Hindlimb muscle (tissue), 1 donor: ENCODE measurements at regions not wholly inside any gene's neighbourhood (a gene's known extent, or its start where the extent isn't known, plus 50 kb on each side); places are given as distances from the start of the nearest gene placed in this dataset.

Experiments used
- DNase-seq: peaks from one replicate; pipeline ENCODE4 v3.0.0-alpha.2; 2013

DNA sequence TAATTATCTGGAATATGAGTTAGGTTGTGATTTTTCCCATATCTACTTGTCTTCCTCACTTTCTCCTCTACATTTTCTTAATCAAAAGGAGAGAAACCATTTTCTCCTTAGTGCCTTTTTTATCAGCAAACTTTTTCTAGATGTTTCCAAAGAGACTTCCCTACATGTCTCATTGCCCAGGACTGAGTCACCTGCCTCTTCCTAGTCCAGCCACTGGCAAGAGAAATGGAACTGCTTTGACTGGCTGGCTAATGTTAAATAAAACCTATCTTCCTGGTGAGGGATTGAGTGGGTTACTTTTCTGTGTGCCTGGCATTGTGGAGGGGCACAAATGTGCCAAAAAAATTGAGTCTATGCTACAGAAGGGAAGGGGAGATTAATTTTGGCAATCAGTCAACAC lies 52.1 kb upstream of the CD5L start:
- DNase-seq = no peak

- DNase-seq = peak; percentile 8
These were observed 53.1 kb upstream of the CD5L start for GRCh38 chr1:157894613-157895165.

DNA sequence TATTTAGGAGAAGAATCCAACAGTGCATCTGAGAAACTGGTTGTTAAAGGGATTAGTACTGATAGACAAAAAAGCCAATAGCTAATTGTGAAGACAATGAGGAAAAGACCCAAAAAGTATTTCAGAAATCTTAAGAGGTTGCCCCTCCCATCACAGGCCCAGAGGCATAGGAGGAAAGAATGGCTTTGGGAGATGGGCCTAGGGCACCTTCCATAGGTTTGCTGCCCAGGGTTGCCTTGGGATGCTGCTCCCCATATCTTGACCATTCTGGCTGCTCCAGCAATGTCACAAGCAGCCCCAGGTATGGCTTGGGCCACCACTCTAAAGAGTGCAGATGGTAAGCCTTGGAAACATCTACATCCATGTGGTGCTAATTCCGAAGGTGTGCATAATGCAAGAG lies 68.7 kb upstream of the CD5L start:
- no peak for DNase-seq

GRCh38 chr1:157915859-157916258 lies 74.3 kb upstream of the CD5L start:
- no peak for DNase-seq

- no peak for DNase-seq
These were observed 75.4 kb upstream of the CD5L start for GRCh38 chr1:157916887-157917570.

- no peak for DNase-seq
These were observed 72.7 kb upstream of the KIRREL1 start for GRCh38 chr1:157920748-157921147.

GRCh38 chr1:157925419-157926166 lies 67.9 kb upstream of the KIRREL1 start:
- DNase-seq = no peak

DNA sequence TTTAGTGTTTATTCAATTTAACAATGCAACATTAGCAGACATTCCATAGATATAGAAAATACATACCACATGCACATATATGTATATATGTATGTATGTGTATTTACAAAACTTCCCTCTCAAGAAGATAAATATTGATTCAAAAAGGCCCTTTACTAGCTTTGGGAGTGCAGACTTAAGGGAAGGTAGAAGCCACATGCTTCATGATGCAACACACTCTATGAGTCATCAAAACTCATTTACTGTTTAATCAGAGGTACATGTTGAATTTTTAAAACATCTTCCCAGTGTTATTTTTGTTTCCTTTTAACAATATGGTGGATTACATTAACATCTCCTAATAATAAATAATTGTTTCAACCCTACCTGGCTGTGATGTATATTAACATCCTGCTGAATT lies 61.4 kb upstream of the KIRREL1 start:
- DNase-seq = no peak

GRCh38 chr1:157937744-157938143 lies 55.7 kb upstream of the KIRREL1 start:
- no peak for DNase-seq

- no peak for DNase-seq
These were observed 51.5 kb upstream of the KIRREL1 start for GRCh38 chr1:157941939-157942338.
